ENCODE measurements at regions not wholly inside any gene's neighbourhood (a gene's known extent, or its start where the extent isn't known, plus 50 kb on each side); places are given as distances from the start of the nearest gene placed in this dataset.
A peak's percentile ranks its signal among the peaks of the same experiment; 100 is the strongest.

GRCh38 chr16:27699540-27699939 lies 149.6 kb downstream of the KATNIP start:
- H3K27me3 ChIP-seq (ENCODE audit: control insufficient read depth, insufficient read depth, low read length), result no peaks in the 10 kb centered on the region
- no peak overlapping the region for H3K27ac ChIP-seq (ENCODE audit: low read depth in 2 of 2, low read length in 2 of 2)
- H3K36me3 ChIP-seq (ENCODE audit: control insufficient read depth in 2 of 3, insufficient read depth in 3 of 3, low read length in 3 of 3), result peaks cover 2 to 7% (median 5%) of the 10 kb centered on the region in 3 donors
- TF ChIP-seq CTCF (IDR thresholded peaks at IDR 0.05; ENCODE audit: borderline replicate concordance, extremely low read depth, insufficient read depth), result no peak
- intact Hi-C loops (cut with DNase I), result no loop called here
- no peak overlapping the region for H3K4me3 ChIP-seq (ENCODE audit: low read length in 3 of 3)
- H3K9me3 ChIP-seq (ENCODE audit: control insufficient read depth in 2 of 3, insufficient read depth in 1 of 3, low read length in 3 of 3), result no peaks in the 10 kb centered on the region
- no peak for FAIRE-seq
- no peak overlapping the region for H3K9ac ChIP-seq (ENCODE audit: low read length in 3 of 3)
- DNase-seq, result peak in 1 of 5 donors; percentile 39
- peaks cover 0 to 7% (median 0%) of the 10 kb centered on the region in 3 donors for H3K4me1 ChIP-seq (ENCODE audit: control insufficient read depth in 2 of 3, insufficient read depth in 2 of 3, low read depth in 1 of 3, low read length in 3 of 3)

GRCh38 chr16:27700304-27700995 lies 150.5 kb downstream of the KATNIP start:
- H3K9me3 ChIP-seq (ENCODE audit: control insufficient read depth in 2 of 3, insufficient read depth in 1 of 3, low read length in 3 of 3), result no peaks in the 10 kb centered on the region
- no peak for TF ChIP-seq CTCF (IDR thresholded peaks at IDR 0.05; ENCODE audit: borderline replicate concordance, extremely low read depth, insufficient read depth)
- peaks cover 2 to 7% (median 5%) of the 10 kb centered on the region in 3 donors for H3K36me3 ChIP-seq (ENCODE audit: control insufficient read depth in 2 of 3, insufficient read depth in 3 of 3, low read length in 3 of 3)
- H3K27me3 ChIP-seq (ENCODE audit: control insufficient read depth, insufficient read depth, low read length), result no peaks in the 10 kb centered on the region
- DNase-seq (peak in 1 of 5 donors; percentile 37), FAIRE-seq (no peak)
- H3K27ac ChIP-seq (ENCODE audit: low read depth in 2 of 2, low read length in 2 of 2), result no peak overlapping the region
- no peak overlapping the region for H3K4me3 ChIP-seq (ENCODE audit: low read length in 3 of 3)
- H3K4me1 ChIP-seq (ENCODE audit: control insufficient read depth in 2 of 3, insufficient read depth in 2 of 3, low read depth in 1 of 3, low read length in 3 of 3), result peaks cover 0 to 7% (median 0%) of the 10 kb centered on the region in 3 donors
- H3K9ac ChIP-seq (ENCODE audit: low read length in 3 of 3), result no peak overlapping the region
- intact Hi-C loops (cut with DNase I), result no loop called here

GRCh38 chr16:27701381-27701780 lies 151.4 kb downstream of the KATNIP start:
- peak in 1 of 5 donors; percentile 29 for DNase-seq
- Histone ChIP-seq H3K4me3 (ENCODE audit: low read length in 3 of 3) (no peak overlapping the region), H3K27ac (ENCODE audit: low read depth in 2 of 2, low read length in 2 of 2) (no peak overlapping the region), H3K9ac (ENCODE audit: low read length in 3 of 3) (no peak overlapping the region), H3K36me3 (ENCODE audit: control insufficient read depth in 2 of 3, insufficient read depth in 3 of 3, low read length in 3 of 3) (peaks cover 2 to 7% (median 5%) of the 10 kb centered on the region in 3 donors), H3K9me3 (ENCODE audit: control insufficient read depth in 2 of 3, insufficient read depth in 1 of 3, low read length in 3 of 3) (no peaks in the 10 kb centered on the region), H3K4me1 (ENCODE audit: control insufficient read depth in 2 of 3, insufficient read depth in 2 of 3, low read depth in 1 of 3, low read length in 3 of 3) (peaks cover 0 to 7% (median 0%) of the 10 kb centered on the region in 3 donors), H3K27me3 (ENCODE audit: control insufficient read depth, insufficient read depth, low read length) (no peaks in the 10 kb centered on the region)
- no peak for TF ChIP-seq CTCF (IDR thresholded peaks at IDR 0.05; ENCODE audit: borderline replicate concordance, extremely low read depth, insufficient read depth)
- FAIRE-seq, result no peak
- intact Hi-C loops (cut with DNase I), result no loop called here
